Neural cell (in vitro differentiated cells): ENCODE measurements at regions not wholly inside any gene's neighbourhood (a gene's known extent, or its start where the extent isn't known, plus 50 kb on each side); places are given as distances from the start of the nearest gene placed in this dataset.

Experiments
- H2AFZ ChIP-seq: fragments of 200-600, 300-800 bp; sonication (generic), shearing (Covaris generic); 2 replicates; pipeline ENCODE4 v1.6.0; 2014; ENCODE audit warnings: low read depth, mild to moderate bottlenecking, antibody characterized with exemption, low read length, moderate library complexity
- H3F3A ChIP-seq: fragments of 200-600 bp; shearing (Covaris generic); 2 replicates; pipeline ENCODE4 v1.6.1; 2016; ENCODE audit warnings: mild to moderate bottlenecking, moderate library complexity, mixed read lengths, antibody characterized with exemption, low read length; ENCODE audit not compliant: insufficient read depth, poor library complexity, severe bottlenecking
- H3K27ac ChIP-seq: fragments of 200-600, 300-800 bp; sonication (generic), shearing (Covaris generic); 2 replicates; pipeline ENCODE4 v1.5.1; 2014; ENCODE audit warnings: mild to moderate bottlenecking, low read length, moderate library complexity
- H3K27me3 ChIP-seq: fragments of 300-800, 200-600 bp; sonication (generic), shearing (Covaris generic); 2 replicates; pipeline ENCODE4 v1.6.0; 2014; ENCODE audit warnings: mild to moderate bottlenecking, low read depth, low read length, moderate library complexity; ENCODE audit not compliant: insufficient read depth
- H3K36me3 ChIP-seq: fragments of 300-800, 200-600 bp; sonication (generic), shearing (Covaris generic); 2 replicates; pipeline ENCODE4 v1.5.1; 2014; ENCODE audit warnings: mild to moderate bottlenecking, antibody characterized with exemption, low read length, moderate library complexity; ENCODE audit not compliant: insufficient read depth
- H3K4me2 ChIP-seq: fragments of 300-800, 200-600 bp; sonication (generic), shearing (Covaris generic); 2 replicates; pipeline ENCODE4 v1.6.0; 2014; ENCODE audit warnings: mild to moderate bottlenecking, low read length
- H3K4me3 ChIP-seq: fragments of 300-800, 200-600 bp; sonication (generic), shearing (Covaris generic); 2 replicates; pipeline ENCODE4 v1.5.1; 2014; ENCODE audit warnings: mild to moderate bottlenecking, low read length, moderate library complexity
- H3K79me2 ChIP-seq: fragments of 200-600 bp; shearing (Covaris generic); replicated peaks from 2 replicates; pipeline ENCODE4 v1.6.0; 2014; ENCODE audit warnings: mild to moderate bottlenecking, low read length, moderate library complexity; ENCODE audit not compliant: insufficient read depth
- H3K9ac ChIP-seq: fragments of 300-800, 200-600 bp; sonication (generic), shearing (Covaris generic); 2 replicates; pipeline ENCODE4 v1.6.1; 2016; ENCODE audit warnings: mild to moderate bottlenecking, low read length, mixed read lengths
- H3K9me2 ChIP-seq: fragments of 200-600 bp; shearing (Covaris generic); 2 replicates; pipeline ENCODE4 v1.6.1; 2016; ENCODE audit warnings: mild to moderate bottlenecking, low read length, mixed read lengths; ENCODE audit not compliant: insufficient read depth
- H3K9me3 ChIP-seq: fragments of 200-600, 300-800 bp; sonication (generic), shearing (Covaris generic); 2 replicates; pipeline ENCODE4 v1.6.1; 2016; ENCODE audit warnings: mild to moderate bottlenecking, mixed run types, low read length, moderate library complexity, mixed read lengths
- H4K20me1 ChIP-seq: fragments of 200-600 bp; shearing (Covaris generic); 2 replicates; pipeline ENCODE4 v1.6.1; 2016; ENCODE audit warnings: mild to moderate bottlenecking, mixed run types; ENCODE audit not compliant: insufficient read depth
- EP300 ChIP-seq: fragments of 450-650 bp; conservative IDR thresholded peaks from 2 replicates; pipeline ENCODE4 v1.6.1; 2014; ENCODE audit warnings: antibody characterized with exemption, mild to moderate bottlenecking, moderate library complexity; ENCODE audit not compliant: poor library complexity, severe bottlenecking
- EZH2 ChIP-seq: fragments of 200-600, 300-800 bp; shearing (Covaris generic), sonication (generic); IDR thresholded peaks from 2 replicates; pipeline ENCODE4 v1.6.1; 2014; ENCODE audit warnings: antibody characterized with exemption, low read length, borderline replicate concordance, mild to moderate bottlenecking; ENCODE audit not compliant: insufficient read depth, poor library complexity, severe bottlenecking
- MXI1 ChIP-seq: fragments of 450-650 bp; conservative IDR thresholded peaks from 2 replicates; pipeline ENCODE4 v1.6.1; 2014; ENCODE audit warnings: antibody characterized with exemption, mild to moderate bottlenecking; ENCODE audit not compliant: poor library complexity, severe bottlenecking
- POLR2AphosphoS5 ChIP-seq: IDR thresholded peaks from 2 replicates; pipeline ENCODE4 v1.6.1; 2012
- RAD21 ChIP-seq: fragments of 450-650 bp; conservative IDR thresholded peaks from 2 replicates; pipeline ENCODE4 v1.6.1; 2014; ENCODE audit warnings: antibody characterized with exemption, mild to moderate bottlenecking, moderate library complexity
- SMC3 ChIP-seq: fragments of 450-650 bp; conservative IDR thresholded peaks from 2 replicates; pipeline ENCODE4 v1.6.1; 2014; ENCODE audit warnings: antibody characterized with exemption, mild to moderate bottlenecking, moderate library complexity; ENCODE audit not compliant: poor library complexity
- TAF1 ChIP-seq: IDR thresholded peaks from 2 replicates; pipeline ENCODE4 v1.6.1; 2012; ENCODE audit warnings: low read depth
- TF ChIP-seq, protein P1 (sequence below): IDR thresholded peaks from 2 replicates; pipeline ENCODE4 v1.6.1; 2012; ENCODE audit warnings: borderline replicate concordance
- TF ChIP-seq, protein P2 (sequence below): fragments of 450-650 bp; IDR thresholded peaks from 2 replicates; pipeline ENCODE4 v1.5.1; 2014; ENCODE audit warnings: antibody characterized with exemption, mild to moderate bottlenecking, moderate library complexity; ENCODE audit not compliant: poor library complexity, severe bottlenecking

DNA sequence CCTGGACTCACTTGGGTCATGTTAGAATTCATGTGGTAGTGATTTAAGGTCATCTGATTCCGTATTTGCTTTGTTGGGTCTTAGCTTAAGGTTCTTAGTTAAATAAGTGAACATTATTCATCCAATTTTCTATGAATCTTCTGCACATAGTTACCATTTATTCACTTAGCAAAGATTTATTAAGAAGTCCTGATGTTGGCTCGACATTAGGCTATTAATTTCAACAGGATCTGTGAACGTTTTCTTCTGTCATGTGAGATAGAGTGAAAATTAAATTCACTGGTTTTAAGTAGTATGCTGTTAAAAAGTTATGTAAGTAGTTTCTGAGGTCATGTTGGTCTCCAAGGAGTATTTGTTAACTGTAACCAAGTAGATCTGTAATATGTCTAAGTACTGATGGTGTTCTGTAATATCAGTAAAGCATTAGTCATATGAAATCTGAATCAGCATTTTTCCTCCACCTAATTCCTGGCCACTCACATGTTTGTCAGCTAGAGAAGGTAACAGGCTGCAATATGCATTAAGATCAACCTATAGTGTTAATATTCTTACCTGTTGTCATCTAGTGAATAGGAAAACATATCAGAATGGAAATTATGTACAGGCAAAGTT is 155.6 kb downstream of the PCDH7 start:
- H3K9me2 ChIP-seq: no peaks in the 10 kb centered on the region
- H3K9ac ChIP-seq: no peak overlapping the region
- peaks cover 2% of the 10 kb centered on the region for H3K79me2 ChIP-seq
- H3K27ac ChIP-seq: no peak overlapping the region
- no peak overlapping the region for H3K4me3 ChIP-seq
- no peaks in the 10 kb centered on the region for H3K36me3 ChIP-seq
- no peaks in the 10 kb centered on the region for H3K9me3 ChIP-seq
- TF ChIP-seq POLR2AphosphoS5 (no peak), SMC3 (no peak)
- H3F3A ChIP-seq: no peaks in the 10 kb centered on the region
- no peaks in the 10 kb centered on the region for H3K27me3 ChIP-seq
- no peak overlapping the region for H3K4me2 ChIP-seq
- H2AFZ ChIP-seq: no peak overlapping the region
- H4K20me1 ChIP-seq: no peaks in the 10 kb centered on the region

DNA sequence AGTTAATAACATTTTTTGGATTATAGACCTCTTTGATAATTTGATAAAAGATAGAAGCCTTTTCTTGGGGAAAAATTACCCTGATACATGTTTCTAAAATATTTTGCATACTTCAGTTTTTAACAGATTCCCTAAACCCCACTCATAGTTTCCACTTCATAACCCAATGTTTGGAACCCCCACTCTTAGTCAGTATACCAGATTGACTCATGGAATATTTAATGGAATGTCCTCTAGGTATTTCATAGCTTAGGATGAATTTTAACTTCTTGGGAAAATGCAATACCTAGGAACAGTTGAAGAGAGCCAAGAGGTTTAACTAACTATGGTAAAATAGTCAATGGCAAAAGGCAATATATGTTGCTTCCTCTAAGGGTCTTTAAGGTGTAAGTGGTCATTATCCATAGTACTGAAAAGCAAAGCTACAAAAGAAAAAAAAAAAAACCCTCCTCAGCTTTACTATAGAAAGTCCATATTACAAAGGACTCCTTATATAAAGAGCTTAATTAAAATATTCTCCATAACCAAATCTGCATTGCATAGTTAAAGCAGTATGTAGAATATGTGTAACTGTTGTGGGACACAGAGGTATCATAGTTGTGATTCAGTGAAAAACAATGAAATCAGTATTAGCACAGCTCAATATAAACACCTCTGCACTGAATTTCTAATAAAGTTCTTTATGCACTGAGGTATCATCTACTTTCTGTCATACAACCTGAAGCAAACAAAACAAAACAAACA is 159.9 kb downstream of the PCDH7 start:
- H3K4me3 ChIP-seq: no peak overlapping the region
- no peak overlapping the region for H3K27ac ChIP-seq
- no peak overlapping the region for H3K9ac ChIP-seq
- H3K36me3 ChIP-seq: no peaks in the 10 kb centered on the region
- H2AFZ ChIP-seq: no peak overlapping the region
- TF ChIP-seq TAF1: no peak
- TF ChIP-seq, protein P1, sequence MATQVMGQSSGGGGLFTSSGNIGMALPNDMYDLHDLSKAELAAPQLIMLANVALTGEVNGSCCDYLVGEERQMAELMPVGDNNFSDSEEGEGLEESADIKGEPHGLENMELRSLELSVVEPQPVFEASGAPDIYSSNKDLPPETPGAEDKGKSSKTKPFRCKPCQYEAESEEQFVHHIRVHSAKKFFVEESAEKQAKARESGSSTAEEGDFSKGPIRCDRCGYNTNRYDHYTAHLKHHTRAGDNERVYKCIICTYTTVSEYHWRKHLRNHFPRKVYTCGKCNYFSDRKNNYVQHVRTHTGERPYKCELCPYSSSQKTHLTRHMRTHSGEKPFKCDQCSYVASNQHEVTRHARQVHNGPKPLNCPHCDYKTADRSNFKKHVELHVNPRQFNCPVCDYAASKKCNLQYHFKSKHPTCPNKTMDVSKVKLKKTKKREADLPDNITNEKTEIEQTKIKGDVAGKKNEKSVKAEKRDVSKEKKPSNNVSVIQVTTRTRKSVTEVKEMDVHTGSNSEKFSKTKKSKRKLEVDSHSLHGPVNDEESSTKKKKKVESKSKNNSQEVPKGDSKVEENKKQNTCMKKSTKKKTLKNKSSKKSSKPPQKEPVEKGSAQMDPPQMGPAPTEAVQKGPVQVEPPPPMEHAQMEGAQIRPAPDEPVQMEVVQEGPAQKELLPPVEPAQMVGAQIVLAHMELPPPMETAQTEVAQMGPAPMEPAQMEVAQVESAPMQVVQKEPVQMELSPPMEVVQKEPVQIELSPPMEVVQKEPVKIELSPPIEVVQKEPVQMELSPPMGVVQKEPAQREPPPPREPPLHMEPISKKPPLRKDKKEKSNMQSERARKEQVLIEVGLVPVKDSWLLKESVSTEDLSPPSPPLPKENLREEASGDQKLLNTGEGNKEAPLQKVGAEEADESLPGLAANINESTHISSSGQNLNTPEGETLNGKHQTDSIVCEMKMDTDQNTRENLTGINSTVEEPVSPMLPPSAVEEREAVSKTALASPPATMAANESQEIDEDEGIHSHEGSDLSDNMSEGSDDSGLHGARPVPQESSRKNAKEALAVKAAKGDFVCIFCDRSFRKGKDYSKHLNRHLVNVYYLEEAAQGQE: no peak
- TF ChIP-seq EZH2: no peak
- TF ChIP-seq SMC3: no peak
- no peak for TF ChIP-seq RAD21
- no peak for TF ChIP-seq MXI1
- TF ChIP-seq POLR2AphosphoS5: no peak
- TF ChIP-seq EP300: no peak
- TF ChIP-seq, protein P2, sequence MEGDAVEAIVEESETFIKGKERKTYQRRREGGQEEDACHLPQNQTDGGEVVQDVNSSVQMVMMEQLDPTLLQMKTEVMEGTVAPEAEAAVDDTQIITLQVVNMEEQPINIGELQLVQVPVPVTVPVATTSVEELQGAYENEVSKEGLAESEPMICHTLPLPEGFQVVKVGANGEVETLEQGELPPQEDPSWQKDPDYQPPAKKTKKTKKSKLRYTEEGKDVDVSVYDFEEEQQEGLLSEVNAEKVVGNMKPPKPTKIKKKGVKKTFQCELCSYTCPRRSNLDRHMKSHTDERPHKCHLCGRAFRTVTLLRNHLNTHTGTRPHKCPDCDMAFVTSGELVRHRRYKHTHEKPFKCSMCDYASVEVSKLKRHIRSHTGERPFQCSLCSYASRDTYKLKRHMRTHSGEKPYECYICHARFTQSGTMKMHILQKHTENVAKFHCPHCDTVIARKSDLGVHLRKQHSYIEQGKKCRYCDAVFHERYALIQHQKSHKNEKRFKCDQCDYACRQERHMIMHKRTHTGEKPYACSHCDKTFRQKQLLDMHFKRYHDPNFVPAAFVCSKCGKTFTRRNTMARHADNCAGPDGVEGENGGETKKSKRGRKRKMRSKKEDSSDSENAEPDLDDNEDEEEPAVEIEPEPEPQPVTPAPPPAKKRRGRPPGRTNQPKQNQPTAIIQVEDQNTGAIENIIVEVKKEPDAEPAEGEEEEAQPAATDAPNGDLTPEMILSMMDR: no peak
- H3K9me2 ChIP-seq: no peaks in the 10 kb centered on the region
- H3K27me3 ChIP-seq: no peaks in the 10 kb centered on the region
- no peaks in the 10 kb centered on the region for H3K9me3 ChIP-seq
- no peaks in the 10 kb centered on the region for H3K79me2 ChIP-seq
- no peaks in the 10 kb centered on the region for H3F3A ChIP-seq
- H3K4me2 ChIP-seq: no peak overlapping the region
- H4K20me1 ChIP-seq: no peaks in the 10 kb centered on the region
